HL-60 (cell line): ENCODE measurements at regions not wholly inside any gene's neighbourhood (a gene's known extent, or its start where the extent isn't known, plus 50 kb on each side); places are given as distances from the start of the nearest gene placed in this dataset.

Experiments
- DNase-seq, 2 experiments: peaks; one replicate each; pipeline ENCODE4 v3.0.0-alpha.2; 2010 to 2020; ENCODE audit warnings: low read depth in 1 of 2, low spot score in 1 of 2
- H3K27ac ChIP-seq: fragments of 250-450 bp; sonication (Bioruptor Pico); replicated peaks from 2 replicates; pipeline ENCODE4 v1.5.1; 2020; ENCODE audit warnings: mild to moderate bottlenecking, moderate library complexity
- H3K27me3 ChIP-seq: fragments of 250-450 bp; sonication (Bioruptor Pico); 2 replicates; pipeline ENCODE4 v1.5.1; 2021; ENCODE audit warnings: mild to moderate bottlenecking, moderate library complexity; ENCODE audit not compliant: insufficient read depth, poor library complexity, severe bottlenecking
- H3K4me3 ChIP-seq: replicated peaks from 2 replicates; pipeline ENCODE4 v1.5.1; 2011; ENCODE audit warnings: mild to moderate bottlenecking, control low read depth, low read length; ENCODE audit not compliant: insufficient read depth
- CTCF ChIP-seq: IDR thresholded peaks from one replicate; pipeline ENCODE4 v1.5.1; 2011; ENCODE audit warnings: low read length, control low read depth, inconsistent platforms; ENCODE audit not compliant: insufficient read depth
- GABPA ChIP-seq: IDR thresholded peaks from 2 replicates; pipeline ENCODE4 v1.6.1; 2012; ENCODE audit warnings: low read depth
- POLR2AphosphoS5 ChIP-seq: IDR thresholded peaks from 2 replicates; pipeline ENCODE4 v1.6.1; 2012; ENCODE audit warnings: low read depth
- REST ChIP-seq: IDR thresholded peaks from 2 replicates; pipeline ENCODE4 v1.6.1; 2012; ENCODE audit warnings: low read depth; ENCODE audit not compliant: insufficient replicate concordance
- SPI1 ChIP-seq: IDR thresholded peaks from 2 replicates; pipeline ENCODE4 v1.6.1; 2012; ENCODE audit warnings: low read depth, mild to moderate bottlenecking, borderline replicate concordance

DNA sequence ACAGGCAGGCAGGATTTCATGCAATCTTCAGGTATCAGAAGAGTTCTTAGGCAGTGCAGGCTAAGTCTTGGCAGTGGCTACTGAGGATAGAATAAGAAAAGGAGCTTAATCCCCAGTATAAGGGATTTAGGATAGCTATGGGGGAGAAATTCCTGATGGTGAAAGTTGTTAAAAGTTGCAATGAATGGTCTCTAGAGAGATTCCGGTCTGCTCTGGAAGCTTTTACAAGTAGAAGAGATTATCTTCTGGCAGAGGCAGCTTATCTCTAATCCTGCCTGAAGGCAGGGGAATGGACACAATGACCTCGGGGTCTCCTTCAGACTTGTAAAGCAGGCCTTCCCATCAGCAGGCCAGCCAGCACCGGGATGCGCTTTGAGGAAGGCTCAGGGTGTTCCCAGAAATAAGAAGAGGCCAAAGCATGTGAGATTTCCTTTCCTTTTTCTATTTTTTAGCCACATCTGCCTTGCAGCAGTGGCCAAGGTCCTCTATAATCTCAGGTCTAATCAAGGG, 253.9 kb upstream of the KLHL29 start:
- Histone ChIP-seq H3K27ac (no peak overlapping the region), H3K27me3 (no peaks in the 10 kb centered on the region), H3K4me3 (no peak overlapping the region)
- no peak for DNase-seq
- TF ChIP-seq SPI1 (no peak), POLR2AphosphoS5 (no peak), REST (no peak), CTCF (no peak), GABPA (no peak)

DNA sequence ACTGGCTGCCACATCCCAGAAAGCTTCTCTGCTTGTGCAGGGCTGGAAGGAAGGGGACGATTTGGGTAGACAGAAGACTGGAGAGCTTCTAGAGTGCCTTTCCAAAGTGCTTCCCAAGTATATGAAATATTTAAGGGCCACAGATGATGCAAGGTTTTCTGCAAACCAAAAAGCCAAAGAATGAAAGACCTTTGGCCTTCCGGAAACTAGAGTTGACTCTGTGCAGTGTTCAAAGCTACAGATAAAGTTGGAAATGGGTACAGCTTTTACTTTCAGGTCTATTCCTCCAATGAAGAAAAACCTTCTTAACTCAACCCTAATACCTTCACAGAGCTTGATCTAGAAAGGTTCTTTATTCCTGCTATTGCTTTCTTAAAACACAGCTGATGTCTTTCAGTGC, 253.0 kb upstream of the KLHL29 start:
- no peak for DNase-seq
- H3K27ac ChIP-seq = no peak overlapping the region
- no peak for TF ChIP-seq SPI1
- TF ChIP-seq GABPA = no peak
- TF ChIP-seq CTCF = no peak
- TF ChIP-seq REST = no peak
- no peak for TF ChIP-seq POLR2AphosphoS5
- H3K4me3 ChIP-seq = no peak overlapping the region
- H3K27me3 ChIP-seq = no peaks in the 10 kb centered on the region

DNA sequence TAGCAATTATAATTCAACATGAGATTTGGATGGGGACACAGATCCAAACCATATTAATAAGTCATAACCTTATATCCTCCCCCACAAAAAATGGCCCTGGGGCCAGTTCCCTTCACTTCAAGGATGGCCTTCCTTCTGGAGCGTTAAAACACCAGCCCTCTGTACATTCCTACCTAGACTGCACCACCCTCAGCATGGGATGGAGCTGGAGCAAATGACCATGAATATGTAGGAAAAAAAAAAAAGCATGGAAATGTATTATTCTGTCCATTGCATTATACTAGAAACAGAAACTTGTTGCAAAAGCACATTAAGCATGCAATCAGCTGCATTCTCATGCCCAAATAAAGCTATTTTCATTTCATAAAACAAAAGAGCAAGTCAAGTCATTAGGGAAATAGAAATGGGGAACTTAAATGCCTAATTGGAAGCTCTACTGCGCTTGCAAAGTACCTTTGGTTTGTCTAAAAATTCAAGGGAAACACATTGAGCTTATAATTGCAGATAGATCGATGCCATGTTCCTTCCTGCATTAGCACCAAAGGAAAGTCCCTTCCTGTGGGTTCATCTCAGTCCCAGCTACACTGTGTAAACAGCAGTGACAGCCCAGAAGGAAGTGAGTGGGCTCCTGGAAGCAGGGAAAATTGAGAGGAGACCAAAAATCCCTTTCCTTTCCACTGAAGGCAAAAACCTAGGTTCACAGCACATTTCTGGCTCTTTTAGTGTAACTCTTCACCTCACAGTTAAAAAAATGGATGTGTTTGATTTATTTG, 252.0 kb upstream of the KLHL29 start:
- Histone ChIP-seq H3K4me3 (no peak overlapping the region), H3K27me3 (no peaks in the 10 kb centered on the region), H3K27ac (no peak overlapping the region)
- TF ChIP-seq POLR2AphosphoS5 (no peak), SPI1 (no peak), GABPA (no peak), CTCF (no peak), REST (no peak)
- DNase-seq = no peak
